Activated CD4-positive, CD25-positive, alpha-beta regulatory T cell treated with anti-CD3 and anti-CD28 coated beads, Interleukin-2, amount 50 U/mL, for 16 hours (primary cell): ENCODE measurements at regions not wholly inside any gene's neighbourhood (a gene's known extent, or its start where the extent isn't known, plus 50 kb on each side); places are given as distances from the start of the nearest gene placed in this dataset.
"Not testable (repeated sequence)": the region's sequence is repeated elsewhere in the genome, so short reads cannot be mapped to it uniquely, and the experiment has no call there.

ENCODE experiments used
- DNase-seq: peaks from one replicate; pipeline ENCODE4 v3.0.0-alpha.2; 2020; ENCODE audit warnings: low read depth, low spot score

DNA sequence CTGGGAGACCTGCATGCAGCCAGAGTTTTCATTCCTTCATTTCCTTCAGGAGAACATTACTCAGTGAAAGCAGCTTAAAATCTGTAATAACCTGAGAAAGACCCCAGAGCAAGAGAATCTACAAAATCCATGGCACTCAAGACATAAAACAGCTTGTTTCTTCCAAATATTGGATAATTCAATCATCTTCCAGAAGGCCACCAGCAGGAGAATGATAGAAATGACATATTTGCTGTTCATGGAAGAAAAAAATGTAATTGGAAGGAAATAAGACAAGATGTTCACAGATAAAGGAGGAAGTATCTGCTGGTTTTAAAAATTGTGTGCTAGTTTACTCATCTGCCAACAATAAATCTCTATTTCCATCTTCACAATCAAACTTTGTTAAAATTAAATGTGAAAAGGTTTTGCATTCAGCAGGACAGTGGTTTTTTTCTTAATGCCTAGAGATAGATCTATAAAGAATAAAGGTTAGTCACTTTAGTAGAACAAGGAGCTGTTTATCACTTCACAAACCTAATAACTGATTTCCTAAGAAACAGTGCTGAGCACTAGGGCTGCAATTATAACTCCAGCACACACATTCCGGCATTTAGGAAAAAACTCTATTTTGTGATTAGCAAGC, 530.8 kb downstream of the NSUN3 start:
- no peak for DNase-seq

DNA sequence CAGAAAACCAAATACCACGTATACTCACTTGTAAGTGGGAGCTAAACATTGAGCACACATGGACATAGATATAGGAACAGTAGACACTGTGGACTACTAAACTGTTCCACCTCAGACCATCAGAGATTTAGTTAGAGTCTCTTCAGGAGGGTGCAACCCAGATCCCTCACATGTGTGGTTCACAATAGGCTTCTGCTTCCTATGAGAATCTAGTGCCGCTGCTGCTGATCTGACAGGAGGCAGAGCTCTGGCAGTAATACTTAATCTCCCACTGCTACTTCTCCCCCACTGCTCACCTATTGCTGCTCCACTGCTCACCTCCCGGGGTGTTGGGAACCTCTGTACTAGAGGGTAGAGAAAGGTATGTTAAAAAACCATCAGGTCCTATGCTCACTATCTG, 533.3 kb downstream of the NSUN3 start:
- no peak for DNase-seq

DNA sequence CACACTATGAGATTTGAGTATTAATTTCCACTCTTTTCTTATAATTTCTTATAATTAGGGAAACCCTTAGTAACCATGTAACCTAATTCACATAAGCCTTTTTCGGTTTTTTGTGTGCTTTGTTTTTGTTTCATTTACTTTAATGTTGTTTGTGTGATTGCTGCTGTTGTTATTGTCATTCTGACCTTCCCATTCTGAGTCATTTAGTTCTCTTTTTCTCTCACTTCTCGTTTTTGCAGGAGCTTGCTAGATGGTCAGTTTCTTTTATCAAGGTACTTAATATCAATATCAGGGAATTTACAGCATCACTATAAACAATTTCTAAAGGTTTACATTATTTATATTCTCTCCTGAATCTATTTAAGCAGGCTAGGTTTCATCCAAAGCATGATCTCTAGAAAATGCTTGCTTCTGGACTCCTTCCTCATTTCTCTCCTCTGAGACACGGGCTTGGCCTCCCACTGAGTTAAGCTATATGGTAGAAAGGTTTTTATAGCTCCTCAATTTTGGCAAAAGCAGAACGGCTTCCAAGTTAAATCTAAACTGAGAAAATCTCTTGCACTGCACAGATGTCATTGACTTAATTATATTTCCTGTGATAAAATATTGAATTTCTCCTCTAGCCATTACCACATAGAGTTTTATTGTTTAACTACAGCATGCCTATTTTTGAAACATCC, 534.2 kb downstream of the NSUN3 start:
- no peak for DNase-seq

DNA sequence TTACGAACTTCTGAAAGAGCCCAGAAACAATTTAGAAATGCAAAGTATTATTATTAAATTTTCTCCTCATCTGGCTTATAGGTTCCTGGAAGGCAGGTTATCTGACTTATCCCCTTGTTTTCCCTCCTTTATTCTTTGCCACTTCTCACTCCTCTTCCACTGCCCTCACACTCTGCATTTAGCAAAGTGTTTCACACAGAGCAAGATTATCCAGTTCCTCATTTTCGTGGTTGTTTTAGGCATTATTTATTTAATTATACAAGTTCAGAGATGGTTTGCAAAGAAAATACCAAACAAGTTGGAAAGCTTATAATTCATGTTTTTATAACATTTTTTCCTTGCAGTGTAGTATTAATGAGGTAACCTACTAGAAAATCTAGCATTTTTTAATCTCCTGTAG, 544.9 kb downstream of the NSUN3 start:
- DNase-seq: no peak

- DNase-seq: no peak
These were observed 547.0 kb downstream of the NSUN3 start for GRCh38 chr3:94609908-94610307.

DNA sequence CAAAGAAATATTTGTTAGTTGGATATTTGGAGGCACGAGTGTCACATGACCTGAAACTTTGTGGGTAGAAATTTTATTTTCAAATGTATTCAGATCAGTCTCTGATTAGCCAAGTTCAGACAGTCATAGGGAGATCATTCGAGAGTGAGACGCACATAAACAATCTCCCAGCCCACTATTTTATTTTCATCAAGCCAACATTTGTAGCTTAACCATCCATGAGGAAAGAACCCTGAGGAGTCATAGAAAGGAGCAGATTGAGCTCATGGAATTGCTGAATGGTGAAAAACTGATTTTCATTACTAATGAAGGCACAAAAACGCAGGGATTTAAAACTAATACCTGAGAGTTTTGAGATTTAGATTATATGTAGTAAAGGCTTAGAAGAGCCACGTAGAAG, 548.7 kb downstream of the NSUN3 start:
- no peak for DNase-seq

- DNase-seq: no peak
These were observed 549.8 kb downstream of the NSUN3 start for GRCh38 chr3:94612631-94613030.

DNA sequence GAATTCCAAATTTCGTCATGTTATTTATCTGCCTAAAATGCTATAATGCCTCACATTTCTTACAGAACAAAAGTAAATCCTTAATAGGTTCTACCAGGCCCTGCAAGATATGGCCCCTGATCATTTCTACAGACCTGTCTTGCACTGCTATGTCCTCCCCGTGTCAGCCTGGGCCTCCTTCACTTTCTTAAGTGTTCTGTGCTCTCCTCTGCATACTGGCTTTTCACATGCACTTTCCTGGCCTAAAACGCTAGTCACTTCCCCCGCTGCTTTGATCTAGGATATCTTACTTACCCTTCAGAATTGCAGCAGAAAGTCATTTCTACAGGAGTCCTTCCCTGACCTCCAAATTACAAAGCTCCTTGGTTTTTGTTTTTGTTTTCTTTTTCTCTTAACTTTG, 551.3 kb downstream of the NSUN3 start:
- DNase-seq: no peak

DNA sequence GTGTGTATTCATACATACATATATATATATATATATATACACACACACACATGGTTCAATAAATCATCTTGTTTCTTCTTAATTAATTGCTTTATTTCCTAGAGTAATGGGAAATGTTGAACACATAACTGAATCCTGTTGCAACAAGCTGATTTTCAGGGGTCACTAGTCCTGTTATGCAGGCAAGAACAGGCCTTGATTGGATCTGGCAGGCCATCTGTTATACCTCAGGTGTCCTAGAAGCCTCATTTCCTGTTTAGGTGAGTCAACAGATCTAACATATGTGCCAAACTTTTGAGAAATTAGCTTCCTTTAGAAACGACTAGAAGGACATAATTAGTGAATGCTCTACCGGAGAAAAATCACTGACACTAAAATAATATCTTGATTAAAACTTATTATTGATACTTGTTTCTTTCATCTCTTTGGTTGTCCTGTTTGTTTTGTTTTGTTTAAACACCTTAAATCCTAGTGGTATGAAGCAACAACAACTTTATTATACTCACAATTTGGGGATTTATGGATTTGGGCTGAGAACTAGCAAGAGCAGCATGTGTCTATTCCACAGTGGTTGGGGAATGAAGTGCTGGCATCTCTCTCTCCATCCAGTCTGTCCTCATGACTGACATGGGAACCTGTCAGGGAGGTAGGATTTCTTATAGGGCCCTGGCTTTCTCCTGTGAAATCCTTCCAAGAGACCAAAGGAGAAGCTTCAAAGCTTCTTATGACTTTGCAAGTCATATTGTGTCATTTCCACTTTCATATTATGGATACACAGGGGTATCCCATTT, 552.6 kb downstream of the NSUN3 start:
- DNase-seq: no peak

- no peak for DNase-seq
These were observed 554.0 kb downstream of the NSUN3 start for GRCh38 chr3:94616833-94617232.

DNA sequence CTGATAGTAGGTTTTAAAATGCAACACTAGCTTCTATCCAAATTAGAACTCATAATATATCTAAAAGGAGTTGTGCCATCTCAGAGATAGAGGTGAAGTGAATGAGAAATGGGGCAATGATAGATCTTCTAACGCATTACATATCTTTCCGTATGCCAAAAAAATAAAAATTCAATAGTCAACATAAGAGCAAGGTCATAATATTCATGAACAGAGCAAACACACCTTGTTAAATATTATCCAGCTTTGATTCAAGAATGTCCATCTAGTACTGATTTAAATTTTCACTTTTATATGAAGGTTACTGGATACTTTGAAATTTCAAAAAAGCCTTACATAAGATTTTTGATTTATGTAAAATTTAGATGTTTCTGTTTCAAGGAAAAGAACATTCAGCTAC, 554.5 kb downstream of the NSUN3 start:
- DNase-seq: no peak

- DNase-seq: no peak
These were observed 556.8 kb downstream of the NSUN3 start for GRCh38 chr3:94619643-94620042.

DNA sequence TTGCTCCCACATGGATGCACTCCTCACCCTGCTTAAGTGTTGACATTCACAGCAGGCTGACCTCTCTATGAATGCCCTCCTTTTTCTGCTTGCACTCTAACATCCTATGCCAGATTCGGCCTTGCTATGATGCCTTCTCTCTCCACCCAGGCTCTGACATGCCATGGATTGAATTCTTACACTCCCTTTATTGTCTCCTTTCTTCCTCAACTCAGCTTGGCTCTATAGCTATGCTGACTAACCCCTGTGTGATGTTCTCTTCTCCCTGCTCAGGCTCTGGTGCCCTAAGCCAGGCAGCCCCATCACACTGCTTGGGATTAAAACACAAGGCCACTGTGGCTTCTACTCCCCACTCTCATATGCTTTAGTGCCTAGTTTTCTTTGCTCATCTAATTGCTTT, 563.7 kb downstream of the NSUN3 start:
- no peak for DNase-seq

DNA sequence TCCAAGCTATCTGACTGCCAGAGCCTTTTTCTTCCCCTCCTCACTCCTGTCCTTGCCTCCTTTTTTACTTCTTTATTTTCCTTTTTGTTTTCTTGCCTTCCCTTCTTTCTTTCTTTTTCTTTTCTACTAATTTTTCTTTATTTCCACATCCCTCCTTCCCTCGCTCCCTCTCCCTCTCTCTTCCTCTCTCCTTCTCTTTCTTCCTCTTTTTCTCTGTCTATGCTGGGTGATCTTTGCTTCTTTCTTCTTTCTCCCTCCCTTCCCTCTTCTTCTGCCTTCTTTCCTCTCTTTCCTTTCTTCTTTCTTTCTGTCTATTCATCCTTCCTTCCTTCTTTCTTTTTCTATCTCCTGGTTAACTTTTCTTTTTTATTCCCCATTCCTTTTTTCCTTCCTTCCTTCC, 564.8 kb downstream of the NSUN3 start:
- no peak for DNase-seq

GRCh38 chr3:94643400-94643799, 580.5 kb downstream of the NSUN3 start:
- no peak for DNase-seq

DNA sequence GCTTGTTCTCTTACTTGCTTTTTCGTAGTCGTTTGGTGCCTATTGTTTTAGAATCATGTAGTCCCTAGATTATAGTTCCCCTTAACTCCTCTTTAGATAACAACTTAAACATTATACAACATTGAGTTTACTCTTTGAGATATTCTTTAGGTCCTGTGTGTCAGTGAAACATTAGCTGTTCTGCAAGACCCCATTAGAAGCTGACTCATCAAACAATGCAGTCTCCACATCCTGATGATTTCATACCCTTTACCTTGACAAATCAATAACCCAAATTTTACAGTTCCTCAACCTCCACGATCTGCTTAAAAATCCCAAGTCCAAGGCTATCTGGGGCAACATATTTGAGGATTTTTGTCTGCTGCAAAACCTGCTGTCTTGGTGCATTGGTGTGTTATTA, 582.9 kb downstream of the NSUN3 start:
- no peak for DNase-seq

GRCh38 chr3:94647131-94647530, 584.3 kb downstream of the NSUN3 start:
- no peak for DNase-seq

DNA sequence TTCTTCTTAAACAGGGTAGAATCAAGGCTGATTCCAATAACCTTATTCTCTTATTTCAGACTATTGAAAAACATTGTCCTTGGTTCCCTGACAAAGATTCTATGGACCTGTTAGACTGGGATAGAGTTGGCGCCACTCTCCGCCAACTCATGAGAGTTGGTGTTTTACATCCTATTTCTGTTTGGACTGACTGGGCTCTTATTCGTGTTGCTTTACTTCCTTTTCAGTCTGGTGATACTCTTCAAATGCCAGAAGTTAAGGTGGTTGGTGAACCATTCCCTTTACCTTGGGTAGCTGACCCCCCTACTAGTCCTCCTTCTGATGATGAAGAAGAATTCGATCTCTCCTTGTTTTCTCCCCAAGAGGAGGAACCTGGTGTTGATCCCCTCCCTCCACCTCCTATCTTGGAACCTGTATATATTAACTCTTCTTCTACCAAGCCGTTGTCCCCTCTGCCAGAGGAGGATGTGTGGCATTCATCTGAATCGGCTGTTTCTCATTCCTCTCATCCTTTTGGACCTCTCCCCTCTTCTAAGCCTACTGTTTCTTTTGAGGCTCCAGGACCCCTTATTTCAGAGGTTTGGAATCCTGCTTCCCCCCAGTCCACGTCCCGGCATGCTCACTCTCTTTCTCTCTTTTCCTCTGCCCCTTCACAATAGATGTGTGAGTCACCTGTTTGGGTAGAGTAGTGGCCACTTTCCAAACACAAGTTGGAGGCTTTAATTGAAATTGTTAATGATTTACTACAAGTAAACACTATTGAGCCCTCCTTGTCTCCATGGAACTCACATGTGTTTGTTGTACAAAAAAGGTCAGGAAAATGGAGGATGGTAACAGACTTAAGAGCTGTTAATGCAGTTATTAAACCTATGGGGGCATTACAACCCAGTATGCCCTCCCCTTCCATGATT, 585.7 kb downstream of the NSUN3 start:
- not testable (repeated sequence) for DNase-seq

GRCh38 chr3:94654096-94654495, 591.2 kb downstream of the NSUN3 start:
- DNase-seq: no peak

- no peak for DNase-seq
These were observed 603.1 kb downstream of the NSUN3 start for GRCh38 chr3:94665922-94666321.

GRCh38 chr3:94671078-94671477, 608.2 kb downstream of the NSUN3 start:
- DNase-seq: no peak

DNA sequence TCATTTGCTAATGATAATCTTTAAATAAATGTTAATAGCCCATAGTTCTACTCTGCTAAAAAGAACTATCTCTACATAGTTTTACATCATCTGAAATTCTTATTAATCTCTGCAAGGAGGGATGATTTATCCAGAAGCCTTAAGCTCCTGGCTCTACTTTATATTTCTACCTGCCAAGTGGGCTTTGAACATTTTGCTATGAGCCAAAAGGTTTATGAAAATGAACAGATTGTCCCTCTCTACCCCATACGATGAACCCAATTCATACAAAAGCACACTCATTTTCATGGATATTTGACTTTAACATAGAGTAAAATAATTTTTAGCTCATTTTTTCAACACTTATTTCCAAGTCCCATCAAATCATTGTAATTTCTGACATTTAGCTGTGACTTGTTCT, 611.0 kb downstream of the NSUN3 start:
- DNase-seq: no peak
